Vagina (tissue), 2 donors: ENCODE measurements at regions not wholly inside any gene's neighbourhood (a gene's known extent, or its start where the extent isn't known, plus 50 kb on each side); places are given as distances from the start of the nearest gene placed in this dataset.

Experiments used
- CTCF ChIP-seq, 3 experiments: fragments of 450-650 bp in 2 of 3; fragments of 200-600 bp in 1 of 3; sonication (generic) in 1 of 3; IDR thresholded peaks; one replicate each; pipeline ENCODE4 v1.5.1; 2017 to 2019; ENCODE audit warnings: antibody characterized with exemption in 3 of 3, mild to moderate bottlenecking in 2 of 3, moderate library complexity in 2 of 3
- POLR2A ChIP-seq, 2 donors: fragments of 450-650 bp; IDR thresholded peaks; one replicate each; pipeline ENCODE4 v1.6.1; 2017; ENCODE audit warnings: antibody characterized with exemption in 2 of 2, mild to moderate bottlenecking in 2 of 2, moderate library complexity in 2 of 2
- POLR2AphosphoS5 ChIP-seq, 2 donors: sonication (generic); formaldehyde crosslinking; IDR thresholded peaks; one replicate each; pipeline ENCODE4 v1.9.0; 2017; ENCODE audit warnings: antibody characterized with exemption in 2 of 2, mild to moderate bottlenecking in 2 of 2, low read depth in 1 of 2; ENCODE audit not compliant: insufficient read depth in 1 of 2

DNA sequence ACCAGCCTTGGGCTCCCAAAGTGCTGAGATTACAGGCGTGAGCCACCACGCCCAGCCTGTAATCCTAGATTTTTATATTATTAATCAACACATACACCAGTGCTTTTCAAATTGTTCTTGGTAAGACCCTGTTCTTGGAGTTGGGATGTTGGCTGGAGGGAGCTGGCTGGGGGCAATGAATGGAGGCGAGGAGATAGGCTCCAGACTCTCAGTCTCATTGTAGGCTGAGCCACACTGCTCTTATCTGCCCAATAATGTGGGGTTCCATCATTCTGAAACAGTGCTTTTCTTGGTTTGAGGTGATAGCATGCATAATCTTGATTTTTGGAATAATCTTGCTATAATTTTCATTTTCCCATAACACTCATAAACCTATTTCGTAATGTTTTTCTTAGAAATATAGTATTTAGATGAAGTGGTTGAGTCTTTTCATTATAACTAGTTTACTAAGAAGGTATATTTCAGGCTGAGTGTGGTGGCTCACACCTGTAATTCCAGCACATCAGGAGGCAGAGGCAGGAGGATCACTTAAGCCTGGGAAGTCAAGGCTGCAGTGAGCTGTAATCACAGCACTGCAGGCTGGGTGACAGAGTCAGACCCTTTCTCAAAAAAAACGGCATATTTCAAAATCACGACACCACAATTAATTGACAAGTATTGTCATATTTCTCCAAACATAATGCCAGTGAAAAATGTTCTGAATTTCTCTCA, 65.1 kb upstream of the LYZL2 start:
- no peak for TF ChIP-seq CTCF (IDR thresholded peaks at IDR 0.05)
- TF ChIP-seq POLR2A (IDR thresholded peaks at IDR 0.05) = no peak
- TF ChIP-seq POLR2AphosphoS5 (IDR thresholded peaks at IDR 0.05; ENCODE audit: insufficient read depth in 1 of 2, low read depth in 1 of 2) = no peak
